Trophoblast cell (in vitro differentiated cells and primary cell): ENCODE measurements at regions not wholly inside any gene's neighbourhood (a gene's known extent, or its start where the extent isn't known, plus 50 kb on each side); places are given as distances from the start of the nearest gene placed in this dataset.

Experiments
- DNase-seq, 2 donors: peaks; one replicate each; pipeline ENCODE4 v3.0.0-alpha.2; 2016
- H2AFZ ChIP-seq: 2 replicates; pipeline ENCODE4 v1.6.1; 2013; ENCODE audit warnings: low read length, moderate library complexity, mild to moderate bottlenecking; ENCODE audit not compliant: insufficient read depth, poor library complexity
- H2AK5ac ChIP-seq: 2 replicates; pipeline ENCODE4 v1.6.1; 2013; ENCODE audit warnings: mild to moderate bottlenecking, low read length
- H2BK120ac ChIP-seq: 2 replicates; pipeline ENCODE4 v1.6.1; 2013; ENCODE audit warnings: low read length, mild to moderate bottlenecking, moderate library complexity; ENCODE audit not compliant: insufficient read depth, poor library complexity
- H2BK12ac ChIP-seq: 2 replicates; pipeline ENCODE4 v1.6.1; 2013; ENCODE audit warnings: mild to moderate bottlenecking, low read length, moderate library complexity
- H2BK5ac ChIP-seq: 2 replicates; pipeline ENCODE4 v1.6.1; 2013; ENCODE audit warnings: low read length, low read depth, moderate library complexity, mild to moderate bottlenecking; ENCODE audit not compliant: poor library complexity
- H3K14ac ChIP-seq: 2 replicates; pipeline ENCODE4 v1.6.1; 2013; ENCODE audit warnings: mild to moderate bottlenecking, low read length
- H3K18ac ChIP-seq: 2 replicates; pipeline ENCODE4 v1.6.1; 2013; ENCODE audit warnings: mild to moderate bottlenecking, low read length
- H3K23ac ChIP-seq: 2 replicates; pipeline ENCODE4 v1.6.1; 2013; ENCODE audit warnings: low read length
- H3K27ac ChIP-seq: 2 replicates; pipeline ENCODE4 v1.5.1; 2013; ENCODE audit warnings: low read depth, mild to moderate bottlenecking, inconsistent platforms, low read length, moderate library complexity
- H3K27me3 ChIP-seq: 2 replicates; pipeline ENCODE4 v1.6.1; 2013; ENCODE audit warnings: inconsistent platforms, mild to moderate bottlenecking, low read length, moderate library complexity; ENCODE audit not compliant: insufficient read depth
- H3K36me3 ChIP-seq, 2 experiments: 1 replicate in 1 of 2; 2 replicates in 1 of 2; pipeline ENCODE4 v1.6.1; 2013; ENCODE audit warnings: low read length in 2 of 2, mild to moderate bottlenecking in 2 of 2, moderate library complexity in 1 of 2; ENCODE audit not compliant: insufficient read depth in 2 of 2, control insufficient read depth in 1 of 2
- H3K4ac ChIP-seq: 2 replicates; pipeline ENCODE4 v1.6.1; 2013; ENCODE audit warnings: low read depth, mild to moderate bottlenecking, low read length, moderate library complexity
- H3K4me1 ChIP-seq, 2 experiments: 1 replicate in 1 of 2; 2 replicates in 1 of 2; pipeline ENCODE4 v1.6.1; 2013; ENCODE audit warnings: low read length in 2 of 2, mild to moderate bottlenecking in 2 of 2, moderate library complexity in 1 of 2; ENCODE audit not compliant: insufficient read depth in 2 of 2, control insufficient read depth in 1 of 2
- H3K4me2 ChIP-seq: 2 replicates; pipeline ENCODE4 v1.6.1; 2013; ENCODE audit warnings: inconsistent platforms, mild to moderate bottlenecking, low read length, moderate library complexity
- H3K4me3 ChIP-seq: 2 replicates; pipeline ENCODE4 v1.5.1; 2013; ENCODE audit warnings: mild to moderate bottlenecking, low read depth, low read length, inconsistent platforms
- H3K79me1 ChIP-seq: one replicate; pipeline ENCODE4 v1.6.1; 2013; ENCODE audit warnings: low read length
- H3K79me2 ChIP-seq: 2 replicates; pipeline ENCODE4 v1.6.1; 2013; ENCODE audit warnings: low read length, mild to moderate bottlenecking; ENCODE audit not compliant: control insufficient read depth, insufficient read depth, poor library complexity
- H3K9ac ChIP-seq: 2 replicates; pipeline ENCODE4 v1.6.1; 2013; ENCODE audit warnings: mild to moderate bottlenecking, low read length
- H3K9me3 ChIP-seq: 2 replicates; pipeline ENCODE4 v1.6.1; 2013; ENCODE audit warnings: low read depth, mild to moderate bottlenecking, control low read depth, inconsistent platforms, low read length; ENCODE audit not compliant: insufficient read depth
- H4K12ac ChIP-seq: 2 replicates; pipeline ENCODE4 v1.6.1; 2013; ENCODE audit warnings: low read depth, mild to moderate bottlenecking, low read length, moderate library complexity
- H4K8ac ChIP-seq: 2 replicates; pipeline ENCODE4 v1.6.1; 2013; ENCODE audit warnings: low read depth, mild to moderate bottlenecking, low read length, moderate library complexity
- H4K91ac ChIP-seq: one replicate; pipeline ENCODE4 v1.6.1; 2013; ENCODE audit warnings: low read depth, mild to moderate bottlenecking, low read length, moderate library complexity
- WGBS: extraction: QIAGEN DNeasy Blood & Tissue Kit; methylation state at CpG from one replicate; pipeline ENCODE4 v1.1.7; 2013; ENCODE audit warnings: missing lambda C conversion rate; ENCODE audit not compliant: insufficient read length, insufficient coverage; ENCODE audit errors: extremely low coverage; 5-methylcytosine and 5-hydroxymethylcytosine counted together

GRCh38 chr1:30286988-30287839 is 436.2 kb downstream of the MATN1 start:
- H3K27me3 ChIP-seq: no peaks in the 10 kb centered on the region
- no peaks in the 10 kb centered on the region for H3K9me3 ChIP-seq
- H3K4ac ChIP-seq: no peak overlapping the region
- DNase-seq: no peak
- no peak overlapping the region for H2AFZ ChIP-seq
- no peak overlapping the region for H2BK5ac ChIP-seq
- H3K4me1 ChIP-seq: no peaks in the 10 kb centered on the region
- no CpG with 5 or more reads among the region's 6 CpGs for WGBS
- no peak overlapping the region for H2AK5ac ChIP-seq
- no peak overlapping the region for H3K9ac ChIP-seq
- H3K27ac ChIP-seq: no peak overlapping the region
- no peak overlapping the region for H4K91ac ChIP-seq
- H3K18ac ChIP-seq: no peak overlapping the region
- no peak overlapping the region for H2BK120ac ChIP-seq
- H2BK12ac ChIP-seq: no peak overlapping the region
- H4K8ac ChIP-seq: no peak overlapping the region
- H3K4me2 ChIP-seq: no peak overlapping the region
- H3K14ac ChIP-seq: no peak overlapping the region
- H3K4me3 ChIP-seq: no peak overlapping the region
- H3K36me3 ChIP-seq: no peaks in the 10 kb centered on the region
- no peaks in the 10 kb centered on the region for H3K79me2 ChIP-seq
- no peak overlapping the region for H4K12ac ChIP-seq
- no peak overlapping the region for H3K23ac ChIP-seq
- H3K79me1 ChIP-seq: no peaks in the 10 kb centered on the region

GRCh38 chr1:30286241-30286987 is 437.0 kb downstream of the MATN1 start:
- no CpG with 5 or more reads among the region's 13 CpGs for WGBS

GRCh38 chr1:30285501-30285932 is 437.9 kb downstream of the MATN1 start:
- H3K14ac ChIP-seq: no peak overlapping the region
- H3K79me2 ChIP-seq: no peaks in the 10 kb centered on the region
- H2BK5ac ChIP-seq: no peak overlapping the region
- no peak overlapping the region for H3K23ac ChIP-seq
- H2BK120ac ChIP-seq: no peak overlapping the region
- no peak overlapping the region for H2AFZ ChIP-seq
- H3K27ac ChIP-seq: no peak overlapping the region
- H3K9ac ChIP-seq: no peak overlapping the region
- DNase-seq: no peak
- no peaks in the 10 kb centered on the region for H3K36me3 ChIP-seq
- no peak overlapping the region for H4K12ac ChIP-seq
- no peak overlapping the region for H2BK12ac ChIP-seq
- no peaks in the 10 kb centered on the region for H3K27me3 ChIP-seq
- H3K18ac ChIP-seq: no peak overlapping the region
- H4K8ac ChIP-seq: no peak overlapping the region
- no peaks in the 10 kb centered on the region for H3K9me3 ChIP-seq
- no peak overlapping the region for H3K4ac ChIP-seq
- no peaks in the 10 kb centered on the region for H3K79me1 ChIP-seq
- H3K4me1 ChIP-seq: no peaks in the 10 kb centered on the region
- no peak overlapping the region for H3K4me3 ChIP-seq
- H4K91ac ChIP-seq: no peak overlapping the region
- no peak overlapping the region for H3K4me2 ChIP-seq
- H2AK5ac ChIP-seq: no peak overlapping the region
- WGBS: no CpG with 5 or more reads among the region's 12 CpGs

More at GRCh38 chr1:30286241-30286987, 437.0 kb downstream of the MATN1 start:
- Histone ChIP-seq H3K14ac (no peak overlapping the region), H4K8ac (no peak overlapping the region), H3K36me3 (no peaks in the 10 kb centered on the region), H3K79me1 (no peaks in the 10 kb centered on the region), H3K18ac (no peak overlapping the region), H3K23ac (no peak overlapping the region), H3K4me3 (no peak overlapping the region), H3K4me2 (no peak overlapping the region), H3K27ac (no peak overlapping the region), H2AK5ac (no peak overlapping the region), H4K12ac (no peak overlapping the region), H3K27me3 (no peaks in the 10 kb centered on the region), H3K79me2 (no peaks in the 10 kb centered on the region), H3K4me1 (no peaks in the 10 kb centered on the region), H3K9ac (no peak overlapping the region), H2AFZ (no peak overlapping the region), H2BK12ac (no peak overlapping the region), H2BK120ac (no peak overlapping the region), H3K9me3 (no peaks in the 10 kb centered on the region), H2BK5ac (no peak overlapping the region), H3K4ac (no peak overlapping the region), H4K91ac (no peak overlapping the region)
- DNase-seq: no peak

GRCh38 chr1:30284728-30285475 is 438.5 kb downstream of the MATN1 start:
- no peak overlapping the region for H4K91ac ChIP-seq
- H3K27ac ChIP-seq: no peak overlapping the region
- H3K14ac ChIP-seq: no peak overlapping the region
- H3K79me1 ChIP-seq: no peaks in the 10 kb centered on the region
- no peak overlapping the region for H3K9ac ChIP-seq
- no CpG with 5 or more reads among the region's 17 CpGs for WGBS
- no peaks in the 10 kb centered on the region for H3K36me3 ChIP-seq
- no peak overlapping the region for H3K4ac ChIP-seq
- no peak overlapping the region for H2BK120ac ChIP-seq
- H3K18ac ChIP-seq: no peak overlapping the region
- H2BK5ac ChIP-seq: no peak overlapping the region
- no peak overlapping the region for H3K4me2 ChIP-seq
- H3K23ac ChIP-seq: no peak overlapping the region
- H2BK12ac ChIP-seq: no peak overlapping the region
- no peak overlapping the region for H3K4me3 ChIP-seq
- no peak for DNase-seq
- H3K27me3 ChIP-seq: no peaks in the 10 kb centered on the region
- no peak overlapping the region for H4K12ac ChIP-seq
- no peak overlapping the region for H4K8ac ChIP-seq
- H3K79me2 ChIP-seq: no peaks in the 10 kb centered on the region
- no peak overlapping the region for H2AK5ac ChIP-seq
- H3K9me3 ChIP-seq: no peaks in the 10 kb centered on the region
- no peaks in the 10 kb centered on the region for H3K4me1 ChIP-seq
- H2AFZ ChIP-seq: no peak overlapping the region
